ENCODE measurements at regions not wholly inside any gene's neighbourhood (a gene's known extent, or its start where the extent isn't known, plus 50 kb on each side); places are given as distances from the start of the nearest gene placed in this dataset.

DNA sequence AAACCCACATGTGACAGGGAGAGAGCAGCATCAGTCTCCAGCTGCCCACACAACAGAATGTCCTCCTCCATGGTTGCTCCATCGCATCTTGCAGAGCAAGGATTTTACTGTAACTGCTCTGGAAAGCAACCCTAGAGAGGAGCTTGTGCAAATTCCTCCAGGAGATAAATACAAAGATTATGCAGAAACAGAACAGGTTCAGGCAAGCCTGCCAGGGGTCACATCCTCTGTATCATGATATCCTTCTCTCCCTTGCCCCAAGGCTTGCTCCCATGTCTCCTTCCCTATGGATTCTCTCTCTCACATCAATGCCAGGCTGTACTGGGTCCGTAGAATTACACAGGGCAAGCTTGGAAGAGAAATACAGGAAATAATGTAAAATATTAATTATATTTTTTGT, 226.0 kb downstream of the MPDZ start:
- no peak for ATAC-seq
- TF ChIP-seq OSR1 (CRISPR knock-in tag; IDR thresholded peaks at IDR 0.05) (no peak), ZC3H10 (CRISPR knock-in tag; IDR thresholded peaks at IDR 0.05) (no peak)
- TF ChIP-seq, protein P1, sequence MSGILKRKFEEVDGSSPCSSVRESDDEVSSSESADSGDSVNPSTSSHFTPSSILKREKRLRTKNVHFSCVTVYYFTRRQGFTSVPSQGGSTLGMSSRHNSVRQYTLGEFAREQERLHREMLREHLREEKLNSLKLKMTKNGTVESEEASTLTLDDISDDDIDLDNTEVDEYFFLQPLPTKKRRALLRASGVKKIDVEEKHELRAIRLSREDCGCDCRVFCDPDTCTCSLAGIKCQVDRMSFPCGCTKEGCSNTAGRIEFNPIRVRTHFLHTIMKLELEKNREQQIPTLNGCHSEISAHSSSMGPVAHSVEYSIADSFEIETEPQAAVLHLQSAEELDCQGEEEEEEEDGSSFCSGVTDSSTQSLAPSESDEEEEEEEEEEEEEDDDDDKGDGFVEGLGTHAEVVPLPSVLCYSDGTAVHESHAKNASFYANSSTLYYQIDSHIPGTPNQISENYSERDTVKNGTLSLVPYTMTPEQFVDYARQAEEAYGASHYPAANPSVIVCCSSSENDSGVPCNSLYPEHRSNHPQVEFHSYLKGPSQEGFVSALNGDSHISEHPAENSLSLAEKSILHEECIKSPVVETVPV (CRISPR knock-in tag; IDR thresholded peaks at IDR 0.05): no peak

DNA sequence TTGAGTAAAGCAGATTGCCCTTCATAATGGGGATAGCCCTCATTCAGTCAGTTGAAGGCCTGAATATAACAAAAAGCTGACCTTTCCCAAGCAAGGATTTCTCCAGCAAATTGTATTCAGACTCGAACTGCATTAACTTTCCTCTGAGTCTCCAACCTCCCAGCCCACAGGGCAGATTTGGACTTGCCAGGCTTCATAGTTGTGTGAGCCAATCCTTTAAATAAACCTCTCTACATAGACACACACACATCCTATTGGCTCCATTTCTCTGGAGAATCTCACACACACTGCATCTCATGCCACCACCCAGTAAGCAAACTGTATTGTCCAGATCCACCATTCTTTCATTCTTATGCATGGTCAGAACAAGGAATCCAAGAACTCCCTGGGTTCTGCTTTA, 225.1 kb downstream of the MPDZ start:
- TF ChIP-seq OSR1 (CRISPR knock-in tag; IDR thresholded peaks at IDR 0.05): no peak
- TF ChIP-seq, protein P2, sequence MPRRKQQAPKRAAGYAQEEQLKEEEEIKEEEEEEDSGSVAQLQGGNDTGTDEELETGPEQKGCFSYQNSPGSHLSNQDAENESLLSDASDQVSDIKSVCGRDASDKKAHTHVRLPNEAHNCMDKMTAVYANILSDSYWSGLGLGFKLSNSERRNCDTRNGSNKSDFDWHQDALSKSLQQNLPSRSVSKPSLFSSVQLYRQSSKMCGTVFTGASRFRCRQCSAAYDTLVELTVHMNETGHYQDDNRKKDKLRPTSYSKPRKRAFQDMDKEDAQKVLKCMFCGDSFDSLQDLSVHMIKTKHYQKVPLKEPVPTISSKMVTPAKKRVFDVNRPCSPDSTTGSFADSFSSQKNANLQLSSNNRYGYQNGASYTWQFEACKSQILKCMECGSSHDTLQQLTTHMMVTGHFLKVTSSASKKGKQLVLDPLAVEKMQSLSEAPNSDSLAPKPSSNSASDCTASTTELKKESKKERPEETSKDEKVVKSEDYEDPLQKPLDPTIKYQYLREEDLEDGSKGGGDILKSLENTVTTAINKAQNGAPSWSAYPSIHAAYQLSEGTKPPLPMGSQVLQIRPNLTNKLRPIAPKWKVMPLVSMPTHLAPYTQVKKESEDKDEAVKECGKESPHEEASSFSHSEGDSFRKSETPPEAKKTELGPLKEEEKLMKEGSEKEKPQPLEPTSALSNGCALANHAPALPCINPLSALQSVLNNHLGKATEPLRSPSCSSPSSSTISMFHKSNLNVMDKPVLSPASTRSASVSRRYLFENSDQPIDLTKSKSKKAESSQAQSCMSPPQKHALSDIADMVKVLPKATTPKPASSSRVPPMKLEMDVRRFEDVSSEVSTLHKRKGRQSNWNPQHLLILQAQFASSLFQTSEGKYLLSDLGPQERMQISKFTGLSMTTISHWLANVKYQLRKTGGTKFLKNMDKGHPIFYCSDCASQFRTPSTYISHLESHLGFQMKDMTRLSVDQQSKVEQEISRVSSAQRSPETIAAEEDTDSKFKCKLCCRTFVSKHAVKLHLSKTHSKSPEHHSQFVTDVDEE (CRISPR knock-in tag; IDR thresholded peaks at IDR 0.05): no peak
- TF ChIP-seq, protein P3, sequence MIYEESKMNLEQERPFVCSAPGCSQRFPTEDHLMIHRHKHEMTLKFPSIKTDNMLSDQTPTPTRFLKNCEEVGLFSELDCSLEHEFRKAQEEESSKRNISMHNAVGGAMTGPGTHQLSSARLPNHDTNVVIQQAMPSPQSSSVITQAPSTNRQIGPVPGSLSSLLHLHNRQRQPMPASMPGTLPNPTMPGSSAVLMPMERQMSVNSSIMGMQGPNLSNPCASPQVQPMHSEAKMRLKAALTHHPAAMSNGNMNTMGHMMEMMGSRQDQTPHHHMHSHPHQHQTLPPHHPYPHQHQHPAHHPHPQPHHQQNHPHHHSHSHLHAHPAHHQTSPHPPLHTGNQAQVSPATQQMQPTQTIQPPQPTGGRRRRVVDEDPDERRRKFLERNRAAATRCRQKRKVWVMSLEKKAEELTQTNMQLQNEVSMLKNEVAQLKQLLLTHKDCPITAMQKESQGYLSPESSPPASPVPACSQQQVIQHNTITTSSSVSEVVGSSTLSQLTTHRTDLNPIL (CRISPR knock-in tag; IDR thresholded peaks at IDR 0.05; ENCODE audit: low read depth): no peak
- no peak for TF ChIP-seq GLIS3 (CRISPR knock-in tag; IDR thresholded peaks at IDR 0.05)
- no peak for ATAC-seq
